ENCODE measurements at regions not wholly inside any gene's neighbourhood (a gene's known extent, or its start where the extent isn't known, plus 50 kb on each side); places are given as distances from the start of the nearest gene placed in this dataset.

DNA sequence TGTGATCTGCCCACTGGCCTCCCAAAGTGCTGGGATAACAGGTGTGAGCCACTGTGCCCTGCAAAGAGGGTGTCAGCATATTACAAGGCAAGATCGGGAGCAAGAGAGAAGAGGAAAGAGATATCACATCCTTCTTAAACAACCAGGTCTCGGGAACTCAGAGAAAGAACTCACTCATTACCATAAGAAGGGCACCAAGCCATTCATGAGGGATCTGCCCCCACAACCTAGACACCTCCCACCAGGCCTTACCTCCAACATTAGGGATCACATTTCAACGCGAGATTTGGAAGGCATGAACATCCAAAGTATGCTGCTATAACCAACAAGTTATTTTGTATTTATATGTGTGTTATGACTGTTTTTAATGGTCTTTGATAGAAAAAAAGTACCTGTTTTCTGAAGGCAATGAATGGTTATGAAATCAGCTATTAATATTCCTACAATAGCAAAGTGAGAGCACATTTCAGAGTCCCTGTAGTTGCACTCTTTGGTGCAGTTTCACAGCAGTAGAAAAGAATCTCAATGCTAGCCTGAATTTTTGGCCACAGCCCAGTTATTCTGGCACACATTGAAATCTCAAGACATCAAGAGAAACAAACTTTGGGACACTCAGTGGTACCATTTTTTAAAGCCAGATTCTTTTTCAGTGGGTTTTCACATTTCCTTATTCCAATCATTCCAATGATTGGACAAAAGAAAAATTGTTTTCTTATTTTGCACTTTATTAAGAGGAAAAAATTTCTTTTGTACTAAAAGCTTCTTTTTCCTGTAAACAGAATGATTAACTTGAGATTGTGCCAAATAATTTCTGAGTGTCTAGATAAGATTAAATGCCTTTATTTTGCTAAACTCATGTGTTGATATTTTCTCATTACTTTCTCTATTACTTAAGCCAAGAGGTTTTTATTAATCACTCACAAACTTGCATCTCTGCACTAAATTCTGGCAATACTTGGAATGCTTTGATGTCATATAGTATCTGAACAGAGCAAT, 582.6 kb upstream of the ATP2B1 start:
- Histone ChIP-seq H3K27me3 (ENCODE audit: insufficient read depth in 3 of 3, low read length in 2 of 3) (no peaks in the 10 kb centered on the region), H3K4me3 (no peak overlapping the region), H3K27ac (no peak overlapping the region), H3K9me3 (peaks cover 6% of the 10 kb centered on the region), H3K36me3 (ENCODE audit: insufficient read depth in 1 of 2, low read depth in 1 of 2) (no peaks in the 10 kb centered on the region), H3K4me1 (no peaks in the 10 kb centered on the region)
- TF ChIP-seq, protein P1, sequence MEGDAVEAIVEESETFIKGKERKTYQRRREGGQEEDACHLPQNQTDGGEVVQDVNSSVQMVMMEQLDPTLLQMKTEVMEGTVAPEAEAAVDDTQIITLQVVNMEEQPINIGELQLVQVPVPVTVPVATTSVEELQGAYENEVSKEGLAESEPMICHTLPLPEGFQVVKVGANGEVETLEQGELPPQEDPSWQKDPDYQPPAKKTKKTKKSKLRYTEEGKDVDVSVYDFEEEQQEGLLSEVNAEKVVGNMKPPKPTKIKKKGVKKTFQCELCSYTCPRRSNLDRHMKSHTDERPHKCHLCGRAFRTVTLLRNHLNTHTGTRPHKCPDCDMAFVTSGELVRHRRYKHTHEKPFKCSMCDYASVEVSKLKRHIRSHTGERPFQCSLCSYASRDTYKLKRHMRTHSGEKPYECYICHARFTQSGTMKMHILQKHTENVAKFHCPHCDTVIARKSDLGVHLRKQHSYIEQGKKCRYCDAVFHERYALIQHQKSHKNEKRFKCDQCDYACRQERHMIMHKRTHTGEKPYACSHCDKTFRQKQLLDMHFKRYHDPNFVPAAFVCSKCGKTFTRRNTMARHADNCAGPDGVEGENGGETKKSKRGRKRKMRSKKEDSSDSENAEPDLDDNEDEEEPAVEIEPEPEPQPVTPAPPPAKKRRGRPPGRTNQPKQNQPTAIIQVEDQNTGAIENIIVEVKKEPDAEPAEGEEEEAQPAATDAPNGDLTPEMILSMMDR (IDR thresholded peaks at IDR 0.05): no peak
- no peak for DNase-seq
- ATAC-seq: no peak
- intact Hi-C loops (cut with DNase I): loop anchor here in 1 of 2 donors (5.0 kb wide), 1 partner anchor 1901 kb away; no protein-coding TSS in a partner anchor
- 83 to 88% (median 88%) methylated on average over 4 of the region's 4 CpGs for WGBS, 3 donors

DNA sequence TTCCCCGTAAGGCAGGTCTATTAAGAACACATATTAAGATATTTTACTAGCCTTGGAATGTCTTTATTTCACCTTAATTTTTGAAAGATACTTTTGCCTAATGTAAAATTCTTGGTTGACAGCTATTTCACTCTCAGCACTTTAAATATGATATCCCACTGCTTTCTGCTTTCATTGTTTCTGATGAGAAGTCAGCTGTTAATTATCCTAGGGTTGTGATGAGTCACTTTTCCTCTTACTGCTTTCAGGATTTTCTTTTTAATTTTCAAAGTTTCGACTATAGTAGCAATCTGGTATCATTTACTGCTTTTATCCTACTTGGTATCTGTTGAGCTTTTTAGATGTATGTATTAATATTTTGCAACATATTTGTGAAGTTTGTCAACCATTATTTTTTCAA, 578.9 kb upstream of the ATP2B1 start:
- Histone ChIP-seq H3K27ac (no peak overlapping the region), H3K27me3 (ENCODE audit: insufficient read depth in 3 of 3, low read length in 2 of 3) (no peaks in the 10 kb centered on the region), H3K9me3 (peaks cover 6% of the 10 kb centered on the region), H3K36me3 (ENCODE audit: insufficient read depth in 1 of 2, low read depth in 1 of 2) (no peaks in the 10 kb centered on the region), H3K4me1 (no peaks in the 10 kb centered on the region), H3K4me3 (no peak overlapping the region)
- TF ChIP-seq, protein P1 (IDR thresholded peaks at IDR 0.05): no peak
- intact Hi-C loops (cut with DNase I): no loop called here
- DNase-seq (no peak), ATAC-seq (no peak)
- WGBS, 3 donors: 95 to 97% (median 97%) methylated on average over 2 of the region's 2 CpGs

DNA sequence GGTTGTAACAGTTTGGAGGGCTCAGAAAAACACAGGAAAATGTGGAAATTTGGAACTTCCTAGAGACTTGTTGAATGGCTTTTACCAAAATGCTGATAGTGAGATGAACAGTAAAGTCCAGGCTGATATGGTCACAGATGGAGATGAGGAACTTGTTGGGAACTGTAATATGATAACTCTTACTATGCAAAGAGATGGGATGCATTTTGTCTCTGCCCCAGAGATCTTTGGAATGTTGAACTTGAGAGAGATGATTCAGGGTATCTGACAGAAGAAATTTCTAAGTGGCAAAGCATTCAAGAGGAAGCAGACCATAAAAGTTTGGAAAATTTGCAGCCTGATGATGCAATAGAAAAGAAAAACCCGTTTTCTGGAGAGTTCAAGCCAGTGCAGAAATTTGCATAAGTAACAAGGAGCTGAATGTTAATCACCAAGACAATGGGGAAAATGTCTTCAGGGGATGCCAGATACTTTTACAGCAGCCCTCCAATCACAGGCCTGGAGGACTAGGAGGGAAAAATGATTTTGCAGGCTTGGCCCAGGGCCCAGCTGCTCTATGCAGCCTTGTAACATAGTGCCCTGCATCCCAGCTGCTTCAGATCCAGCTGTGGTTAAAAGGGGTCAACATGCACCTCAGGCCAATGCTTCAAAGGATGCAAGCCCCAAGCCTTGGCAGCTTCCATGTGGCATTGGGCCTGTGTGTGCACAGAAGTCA, 572.7 kb upstream of the ATP2B1 start:
- 69 to 83% (median 80%) methylated on average over 1 of the region's 1 CpG for WGBS, 3 donors
- TF ChIP-seq, protein P1 (IDR thresholded peaks at IDR 0.05): no peak
- H3K36me3 ChIP-seq (ENCODE audit: insufficient read depth in 1 of 2, low read depth in 1 of 2): no peaks in the 10 kb centered on the region

DNA sequence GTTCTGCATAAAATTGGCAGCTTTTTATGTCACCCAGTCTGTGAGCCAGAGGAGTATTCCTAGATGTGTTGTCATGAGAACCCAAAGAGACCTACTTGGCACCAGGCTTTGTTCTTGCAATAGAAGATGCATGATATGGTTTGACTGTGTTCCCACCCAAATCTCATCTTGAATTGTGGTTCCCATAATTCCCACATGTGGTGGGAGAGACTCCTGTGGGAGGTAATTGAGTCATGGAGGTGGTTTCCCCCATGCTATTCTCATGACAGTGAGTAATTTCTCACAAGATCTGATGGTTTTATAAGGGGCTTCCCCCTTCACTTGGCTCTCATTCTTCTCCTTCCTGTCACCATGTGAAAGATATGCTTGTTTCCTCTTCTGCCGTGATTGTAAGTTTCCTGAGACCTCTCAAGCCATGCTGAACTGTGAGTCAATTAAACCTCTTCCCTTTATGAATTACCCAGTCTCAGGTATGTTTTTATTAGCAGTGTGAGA, 572.0 kb upstream of the ATP2B1 start:
- intact Hi-C loops (cut with DNase I): no loop called here
- Histone ChIP-seq H3K9me3 (peaks cover 9% of the 10 kb centered on the region), H3K27ac (no peak overlapping the region), H3K4me3 (no peak overlapping the region), H3K36me3 (ENCODE audit: insufficient read depth in 1 of 2, low read depth in 1 of 2) (no peaks in the 10 kb centered on the region), H3K4me1 (no peaks in the 10 kb centered on the region), H3K27me3 (ENCODE audit: insufficient read depth in 3 of 3, low read length in 2 of 3) (no peaks in the 10 kb centered on the region)
- 50 to 63% (median 60%) methylated on average over 1 of the region's 1 CpG for WGBS, 3 donors
- TF ChIP-seq, protein P1 (IDR thresholded peaks at IDR 0.05): no peak
- no peak for ATAC-seq
- DNase-seq: no peak

More for the DNA sequence above, 572.7 kb upstream of the ATP2B1 start:
- no peaks in the 10 kb centered on the region for H3K4me1 ChIP-seq
- no peak overlapping the region for H3K4me3 ChIP-seq
- no peak overlapping the region for H3K27ac ChIP-seq
- H3K9me3 ChIP-seq: peaks cover 9% of the 10 kb centered on the region
- intact Hi-C loops (cut with DNase I): no loop called here
- H3K27me3 ChIP-seq (ENCODE audit: insufficient read depth in 3 of 3, low read length in 2 of 3): no peaks in the 10 kb centered on the region
- DNase-seq (no peak), ATAC-seq (no peak)

All from psoas muscle (tissue), 7 donors.